ENCODE measurements at regions not wholly inside any gene's neighbourhood (a gene's known extent, or its start where the extent isn't known, plus 50 kb on each side); places are given as distances from the start of the nearest gene placed in this dataset.
"Not testable (repeated sequence)": the region's sequence is repeated elsewhere in the genome, so short reads cannot be mapped to it uniquely, and the experiment has no call there.

DNA sequence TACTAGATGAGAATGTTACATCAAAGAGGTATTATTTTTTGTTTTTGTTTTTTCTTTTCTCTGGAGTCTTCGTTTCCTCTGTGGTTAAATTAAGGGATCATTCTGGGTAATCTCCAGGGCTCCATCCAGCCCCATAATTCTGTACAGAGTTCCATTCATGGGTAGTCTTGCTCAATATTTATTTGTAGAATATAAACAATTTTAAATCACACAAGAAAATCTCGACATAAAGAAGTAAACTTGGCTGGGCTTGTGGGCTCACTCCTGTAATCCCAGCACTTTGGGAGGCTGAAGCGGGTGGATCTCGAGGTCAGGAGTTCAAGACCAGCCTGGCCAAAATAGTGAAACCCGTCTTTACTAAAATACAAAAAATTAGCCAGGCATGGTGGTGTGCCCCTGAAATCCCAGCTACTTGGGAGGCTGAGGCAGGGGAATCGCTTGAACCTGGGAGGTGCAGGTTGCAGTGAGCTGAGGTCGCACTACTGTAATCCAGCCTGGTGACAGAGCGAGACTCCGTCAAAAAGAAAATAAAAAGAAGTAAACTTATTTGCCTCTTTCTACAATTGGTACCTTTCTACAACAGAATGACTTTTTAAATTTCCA lies 166.8 kb upstream of the TGFBR2 start:
- DNase-seq (ENCODE audit: low spot score), result no peak

DNA sequence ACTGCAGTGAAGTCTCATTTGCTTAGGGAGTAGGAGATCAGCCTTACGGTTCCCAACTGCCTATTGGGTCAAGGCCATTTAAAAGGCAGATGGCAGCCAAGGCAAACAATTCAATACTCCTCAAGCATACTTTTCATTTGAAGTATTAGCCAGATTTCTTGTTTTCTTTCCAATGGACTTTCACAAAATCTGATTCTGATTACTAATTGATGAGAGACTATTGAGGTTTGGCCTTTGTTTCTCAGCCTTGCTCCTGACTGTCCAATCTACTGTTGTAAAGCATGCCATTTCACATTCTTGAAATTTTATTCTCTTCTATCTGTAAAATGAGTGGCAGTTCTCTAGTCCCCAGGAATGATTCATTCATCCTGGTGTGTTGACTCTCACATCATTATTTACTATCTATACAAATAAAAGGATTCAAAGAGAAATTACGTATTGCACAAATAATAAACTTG lies 166.2 kb upstream of the TGFBR2 start:
- no peak for DNase-seq (ENCODE audit: low spot score)

GRCh38 chr3:30440880-30441279 lies 165.5 kb upstream of the TGFBR2 start:
- DNase-seq (ENCODE audit: low spot score), result no peak

DNA sequence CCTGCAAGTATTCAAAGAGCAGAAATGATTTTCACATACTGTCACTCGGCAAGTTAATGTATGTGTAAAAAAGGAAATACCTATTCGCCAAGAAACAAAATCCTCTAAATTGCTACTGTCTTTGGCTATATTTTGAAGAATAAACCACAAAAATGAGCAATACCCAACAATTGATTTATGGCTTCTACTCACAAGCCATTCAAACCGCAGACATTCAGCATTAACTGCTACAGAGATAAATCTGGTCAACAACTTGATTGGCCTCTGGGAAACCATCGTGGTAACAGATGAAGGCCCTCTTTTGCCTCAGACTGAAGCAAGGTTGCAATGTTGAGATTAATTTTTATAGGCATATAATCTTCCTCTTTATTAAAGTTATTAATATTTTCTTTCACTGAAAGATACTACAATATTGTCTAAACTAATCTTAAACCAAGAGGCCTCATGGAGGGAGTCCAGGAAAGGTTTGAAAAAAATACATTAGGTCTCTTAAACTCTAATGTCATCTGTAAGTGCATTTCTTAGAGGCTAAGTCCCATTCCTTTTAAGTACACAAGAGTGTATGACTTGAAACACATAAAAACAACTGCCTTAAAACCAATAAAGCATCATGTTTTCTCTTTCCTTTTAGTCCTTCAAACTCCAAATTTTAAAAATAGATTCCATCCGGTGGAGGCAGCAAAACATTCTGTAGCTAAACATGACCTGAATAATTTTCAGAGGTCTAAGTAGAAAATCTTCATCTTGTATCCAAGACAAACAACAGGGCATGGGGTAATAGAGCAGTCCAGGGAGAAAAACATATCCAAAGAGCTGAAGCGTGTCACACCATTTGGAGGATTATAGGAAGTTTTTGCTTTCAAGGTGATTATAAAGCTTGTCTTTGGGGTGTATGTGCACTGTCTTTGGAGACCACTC lies 162.4 kb upstream of the TGFBR2 start:
- DNase-seq (ENCODE audit: low spot score), result no peak

DNA sequence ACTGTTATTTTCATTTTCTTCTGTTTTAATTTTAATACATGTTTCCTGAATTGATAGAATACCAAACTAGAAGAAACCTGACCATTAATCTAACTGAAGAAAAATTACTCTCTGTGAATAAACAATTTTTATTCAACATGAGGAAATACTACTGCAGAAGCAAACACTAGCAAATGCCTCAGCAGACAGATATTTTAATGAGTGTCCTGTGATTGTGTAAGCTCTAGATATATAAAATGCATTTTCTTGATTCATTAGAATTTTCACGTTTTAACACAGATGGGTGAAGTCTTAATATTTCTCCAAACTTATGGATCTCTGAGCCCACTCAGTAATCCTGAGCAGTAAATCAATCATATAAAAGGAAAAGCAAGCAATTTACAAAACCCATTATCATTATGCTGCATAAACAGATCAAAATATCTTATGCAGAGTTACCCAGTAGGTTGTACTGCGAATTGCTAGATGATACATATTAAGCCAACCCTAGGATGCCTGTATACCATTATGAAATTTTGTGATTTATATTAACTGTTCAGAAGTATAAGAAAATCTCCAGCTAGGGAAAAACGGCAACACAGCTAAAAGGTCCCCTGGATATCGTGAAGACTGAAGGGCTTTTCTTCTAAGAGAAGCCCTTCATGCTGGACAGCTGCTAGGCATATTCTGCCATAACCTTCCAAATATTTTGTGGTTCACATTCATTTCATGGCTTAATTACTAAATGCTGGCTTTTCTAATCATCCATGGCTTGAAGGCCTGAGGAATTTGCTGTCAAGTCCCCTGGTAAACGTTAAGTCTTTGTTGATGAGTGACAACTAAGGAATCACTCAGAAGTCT lies 157.7 kb upstream of the TGFBR2 start:
- no peak for DNase-seq (ENCODE audit: low spot score)

DNA sequence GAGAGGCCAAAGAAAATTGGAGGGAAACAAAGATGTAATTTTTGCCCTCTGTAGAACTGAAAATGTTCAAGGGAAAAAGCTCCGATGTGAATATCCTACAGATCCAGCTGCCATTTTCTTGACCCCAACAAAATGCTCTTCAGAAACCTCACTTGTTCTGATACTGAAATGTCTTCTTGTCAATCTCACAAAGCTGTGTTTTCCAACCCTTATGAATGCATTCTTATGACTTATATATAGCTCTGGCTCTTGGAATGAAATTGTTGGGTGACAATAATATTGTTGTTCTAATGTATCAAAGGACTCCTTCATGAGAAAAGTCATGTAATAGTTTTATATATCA lies 157.1 kb upstream of the TGFBR2 start:
- DNase-seq (ENCODE audit: low spot score), result no peak

GRCh38 chr3:30452446-30452845 lies 154.0 kb upstream of the TGFBR2 start:
- DNase-seq (ENCODE audit: low spot score), result no peak

DNA sequence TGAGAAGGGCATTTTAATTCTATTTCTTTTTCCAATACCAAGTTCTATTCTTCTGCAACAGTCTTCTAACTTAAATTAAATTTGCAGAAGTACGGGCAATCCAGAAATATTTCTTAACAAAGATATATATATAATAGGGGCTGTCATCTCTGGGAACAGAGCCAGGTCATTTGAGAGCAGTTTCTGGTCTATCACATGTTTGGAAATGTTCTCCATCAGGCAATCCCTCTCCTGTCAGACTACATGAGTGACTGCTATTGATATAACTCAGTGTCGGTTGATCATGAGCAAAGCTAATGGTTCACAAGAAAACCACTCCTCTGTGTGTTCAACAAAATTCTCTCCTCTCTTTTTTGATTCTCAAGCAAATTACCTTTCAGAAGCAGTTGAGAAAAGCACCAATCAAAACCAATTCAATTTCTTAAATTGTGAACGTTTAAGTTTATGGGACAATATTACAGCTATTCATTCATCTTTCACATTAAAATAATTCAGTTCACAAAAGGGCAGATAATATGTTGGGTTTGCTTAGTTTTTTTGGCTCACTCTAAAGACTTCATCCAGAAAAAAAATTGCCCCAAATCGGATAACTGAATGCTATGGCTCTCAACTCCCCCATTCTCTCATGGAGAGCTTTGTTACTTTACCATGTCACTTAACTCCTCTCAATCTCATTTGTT lies 152.9 kb upstream of the TGFBR2 start:
- DNase-seq (ENCODE audit: low spot score), result no peak

- no peak for DNase-seq (ENCODE audit: low spot score)
Measured at GRCh38 chr3:30454636-30455035, 151.8 kb upstream of the TGFBR2 start.

DNA sequence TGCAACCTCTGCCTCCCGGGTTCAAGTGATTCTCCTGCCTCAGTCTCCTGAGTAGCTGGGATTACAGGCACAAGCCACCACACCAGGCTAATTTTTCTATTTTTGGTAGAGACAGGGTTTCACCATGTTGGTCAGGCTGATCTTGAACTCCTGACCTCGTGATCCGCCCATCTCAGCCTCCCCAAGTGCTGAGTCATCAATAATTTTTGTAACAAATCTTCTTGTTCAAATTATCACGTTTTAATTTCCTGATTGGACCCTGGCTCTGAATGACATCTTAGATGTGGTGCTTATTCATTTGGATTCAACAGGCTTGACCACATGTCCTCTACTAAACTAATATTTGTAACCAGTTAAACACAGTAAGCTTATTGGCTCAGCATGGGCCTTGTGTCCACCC lies 151.3 kb upstream of the TGFBR2 start:
- not testable (repeated sequence) for DNase-seq (ENCODE audit: low spot score)

DNA sequence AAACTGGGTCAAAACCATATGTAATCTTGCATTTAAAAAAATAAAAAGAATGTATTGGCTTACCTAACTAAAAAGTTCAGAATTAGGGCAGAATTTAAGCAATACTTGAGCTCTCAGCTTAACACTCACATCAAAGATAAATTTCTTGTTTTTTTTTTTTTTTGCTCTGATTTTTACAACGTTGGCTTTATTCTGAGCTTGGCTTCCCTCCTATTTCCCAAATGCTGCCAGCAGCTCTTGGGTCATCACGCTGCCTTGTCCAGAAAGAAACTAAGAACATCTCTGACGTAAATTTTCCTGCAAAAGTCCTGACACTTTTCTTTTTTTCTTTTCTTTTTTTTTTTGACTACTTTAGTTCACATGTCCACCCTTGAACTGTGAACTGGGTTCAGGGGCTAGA lies 150.6 kb upstream of the TGFBR2 start:
- DNase-seq (ENCODE audit: low spot score), result no peak

- no peak for DNase-seq (ENCODE audit: low spot score)
Measured at GRCh38 chr3:30456264-30456663, 150.1 kb upstream of the TGFBR2 start.

DNA sequence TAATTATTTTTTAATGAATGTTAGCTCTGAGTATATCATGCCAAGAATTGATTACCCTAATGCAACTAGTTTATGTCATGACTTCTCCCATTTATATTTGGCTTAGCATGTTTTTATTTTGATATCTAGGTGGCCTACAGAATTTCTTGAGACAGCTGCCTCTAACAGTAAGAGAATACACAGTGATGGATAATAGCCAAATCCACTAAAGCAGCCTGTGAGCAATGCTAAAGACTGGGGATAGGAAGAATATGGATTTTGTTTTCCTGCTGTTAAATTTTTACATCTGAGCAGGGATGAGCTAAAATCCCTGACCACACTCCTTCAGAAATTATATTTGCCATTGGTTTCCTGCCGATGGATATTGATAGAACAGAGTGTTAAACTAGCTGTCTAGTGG lies 149.3 kb upstream of the TGFBR2 start:
- no peak for DNase-seq (ENCODE audit: low spot score)

DNA sequence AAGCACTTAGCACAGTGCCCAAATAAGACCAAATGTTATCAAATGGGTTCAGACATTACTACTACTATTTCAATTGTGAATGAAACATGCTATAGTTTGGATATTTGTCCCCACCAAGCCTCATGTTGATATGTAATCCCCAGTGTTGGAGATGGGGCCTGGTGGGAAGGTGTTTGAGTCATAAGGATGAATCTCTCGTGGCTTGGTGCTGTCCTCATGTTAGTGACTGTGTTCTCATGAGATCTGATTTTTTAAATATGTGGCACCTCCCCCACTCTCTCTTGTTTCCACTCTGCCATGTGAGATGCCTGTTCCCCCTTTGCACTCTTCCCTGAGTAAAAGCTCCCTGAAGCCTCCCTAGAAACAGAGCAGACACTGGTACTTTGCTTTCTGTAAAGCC lies 148.7 kb upstream of the TGFBR2 start:
- DNase-seq (ENCODE audit: low spot score), result no peak

GRCh38 chr3:30458376-30459171 lies 147.8 kb upstream of the TGFBR2 start:
- DNase-seq (ENCODE audit: low spot score), result no peak

DNA sequence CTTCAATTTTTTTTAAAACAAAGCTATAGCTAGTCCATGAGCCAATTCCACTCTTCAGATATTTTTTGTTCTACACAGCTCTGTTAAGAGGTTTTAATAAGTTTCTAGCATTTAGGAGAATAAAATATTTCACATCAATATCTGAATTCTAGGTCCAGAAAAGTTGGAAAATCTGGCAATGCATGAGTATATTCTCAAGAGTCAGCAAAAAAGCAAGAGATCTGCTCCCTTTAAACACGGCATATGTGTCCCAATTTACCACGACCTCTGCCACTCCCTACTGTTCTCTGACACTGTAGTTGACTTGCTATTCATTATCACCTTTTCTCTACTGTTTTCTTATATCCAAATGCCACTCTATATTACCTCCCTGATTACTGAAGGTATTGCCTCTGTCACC lies 145.1 kb upstream of the TGFBR2 start:
- no peak for DNase-seq (ENCODE audit: low spot score)

DNA sequence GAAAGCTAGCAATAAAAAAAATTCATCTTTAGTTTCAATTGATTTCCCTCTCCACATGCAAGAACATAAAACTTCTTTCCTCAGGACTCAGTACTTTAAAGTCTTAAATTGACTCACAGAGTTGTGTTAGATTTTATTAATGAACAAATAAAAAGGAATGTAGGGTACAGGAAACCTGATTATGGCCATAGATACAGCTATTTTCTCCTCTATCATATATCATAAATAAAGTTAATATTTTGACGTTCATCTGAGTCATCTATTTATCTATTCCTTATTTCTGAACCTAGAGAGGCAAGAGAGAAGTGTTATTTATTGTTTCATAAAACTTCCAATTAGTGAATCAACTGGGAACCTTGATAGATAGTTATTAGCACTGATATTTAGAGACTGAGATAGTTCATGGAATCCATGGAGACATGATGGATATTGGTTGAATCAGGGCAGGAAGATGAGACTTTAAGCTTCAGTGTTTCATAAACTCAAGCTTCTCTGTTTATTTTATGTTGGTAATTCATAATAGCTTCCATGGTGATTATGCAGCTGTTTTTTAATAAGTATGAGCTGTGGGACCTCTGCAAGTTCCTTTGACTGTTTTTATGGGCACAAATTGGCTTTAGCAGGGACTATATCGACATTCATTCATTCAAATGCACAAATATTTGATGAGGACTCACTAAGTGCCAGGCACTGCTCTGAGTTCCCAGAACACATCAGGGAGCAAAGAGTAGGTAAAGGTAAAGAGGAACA lies 143.5 kb upstream of the TGFBR2 start:
- DNase-seq (ENCODE audit: low spot score), result no peak

DNA sequence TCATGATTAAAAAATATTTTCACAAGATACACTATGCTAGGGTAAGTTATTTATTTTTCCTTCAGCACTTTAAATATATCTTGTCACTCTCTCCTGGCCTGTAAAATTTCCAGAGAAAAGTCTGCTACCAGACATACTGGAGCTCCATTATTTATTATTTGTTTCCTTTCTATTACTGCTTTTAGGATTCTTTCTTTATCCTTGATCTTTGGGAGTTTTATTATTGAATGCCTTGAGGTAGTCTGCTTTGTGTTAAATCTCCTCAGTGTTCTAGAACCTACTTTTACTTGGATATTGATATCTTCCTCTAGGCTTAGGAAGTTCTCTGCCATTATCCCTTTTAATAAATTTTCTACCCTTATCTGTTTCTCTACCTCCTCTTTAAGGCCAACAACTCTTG lies 142.0 kb upstream of the TGFBR2 start:
- no peak for DNase-seq (ENCODE audit: low spot score)

GRCh38 chr3:30465454-30465853 lies 140.9 kb upstream of the TGFBR2 start:
- DNase-seq (ENCODE audit: low spot score), result no peak

GRCh38 chr3:30467596-30468238 lies 138.7 kb upstream of the TGFBR2 start:
- no peak for DNase-seq (ENCODE audit: low spot score)
